GM19455 (cell line): ENCODE measurements at regions not wholly inside any gene's neighbourhood (a gene's known extent, or its start where the extent isn't known, plus 50 kb on each side); places are given as distances from the start of the nearest gene placed in this dataset.
"Not testable (repeated sequence)": the region's sequence is repeated elsewhere in the genome, so short reads cannot be mapped to it uniquely, and the experiment has no call there.

ENCODE experiments used
- ATAC-seq: cut with Tn5 transposase; IDR thresholded peaks from one replicate; pipeline ENCODE4 v1.9.1; 2021; ENCODE audit not compliant: unreplicated experiment

DNA sequence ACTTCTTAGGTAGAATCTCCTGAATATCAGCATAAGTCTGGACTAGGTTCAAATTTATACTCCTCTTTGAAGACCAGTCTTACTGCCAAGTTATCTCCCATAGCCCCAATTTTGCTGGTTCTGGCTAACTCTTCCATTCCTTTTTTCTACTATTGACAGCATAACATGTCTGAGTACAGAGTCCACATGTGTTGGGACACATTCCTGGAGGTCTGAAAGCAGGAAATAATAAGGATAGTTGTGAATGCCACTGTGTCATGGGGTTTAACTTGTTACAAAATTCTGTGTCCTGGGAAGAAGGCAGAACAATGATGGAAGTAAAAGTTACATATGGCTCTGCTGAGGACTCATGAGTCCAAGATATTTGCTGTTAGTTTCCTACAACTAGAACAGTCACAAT, 57.4 kb upstream of the ZBTB20 start:
- ATAC-seq, result no peak

- ATAC-seq, result no peak
Measured at GRCh38 chr3:115208066-115208750, 61.1 kb upstream of the ZBTB20 start.

- no peak for ATAC-seq
Measured at GRCh38 chr3:115211810-115212492, 64.9 kb upstream of the ZBTB20 start.

GRCh38 chr3:115212615-115213014, 65.5 kb upstream of the ZBTB20 start:
- no peak for ATAC-seq

- ATAC-seq, result not testable (repeated sequence)
Measured at GRCh38 chr3:115213052-115213451, 66.0 kb upstream of the ZBTB20 start.

- no peak for ATAC-seq
Measured at GRCh38 chr3:115217292-115217677, 70.2 kb upstream of the ZBTB20 start.

DNA sequence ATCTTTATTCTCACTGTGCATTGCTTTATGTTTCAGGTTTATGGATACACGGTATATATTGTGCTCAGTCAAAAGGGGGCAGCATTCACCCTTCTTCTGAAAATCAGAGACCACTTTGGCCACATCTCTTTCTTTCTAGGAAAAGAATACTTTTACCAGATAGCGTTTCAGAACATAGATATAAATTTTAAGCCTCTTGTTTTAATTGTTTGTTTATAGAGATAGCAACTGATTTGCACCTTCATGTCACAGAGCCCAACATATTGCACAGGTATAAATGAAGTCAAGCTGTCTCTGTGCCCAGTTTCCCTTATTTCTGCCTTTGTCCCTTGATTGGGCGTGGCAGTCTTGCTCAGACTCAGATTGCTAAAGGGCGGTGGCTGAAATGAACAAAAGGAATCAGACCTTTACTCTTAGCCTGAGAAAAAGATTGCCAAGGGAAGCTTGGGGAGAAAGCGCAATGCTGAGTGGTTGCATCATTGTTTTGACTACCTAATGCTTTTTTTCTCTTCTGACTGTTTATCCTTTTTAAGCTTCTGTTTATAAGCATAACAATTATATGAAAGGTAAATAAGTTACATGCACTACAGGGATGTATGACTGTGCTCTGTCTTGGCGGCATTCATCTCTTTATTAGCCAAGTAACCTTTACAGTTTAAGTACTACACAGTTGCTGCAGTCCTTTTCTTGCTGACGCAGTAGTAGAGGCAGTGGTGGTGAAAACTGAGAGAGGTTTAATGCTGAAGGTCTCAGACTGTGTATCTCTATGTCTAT, 70.8 kb upstream of the ZBTB20 start:
- ATAC-seq, result no peak

DNA sequence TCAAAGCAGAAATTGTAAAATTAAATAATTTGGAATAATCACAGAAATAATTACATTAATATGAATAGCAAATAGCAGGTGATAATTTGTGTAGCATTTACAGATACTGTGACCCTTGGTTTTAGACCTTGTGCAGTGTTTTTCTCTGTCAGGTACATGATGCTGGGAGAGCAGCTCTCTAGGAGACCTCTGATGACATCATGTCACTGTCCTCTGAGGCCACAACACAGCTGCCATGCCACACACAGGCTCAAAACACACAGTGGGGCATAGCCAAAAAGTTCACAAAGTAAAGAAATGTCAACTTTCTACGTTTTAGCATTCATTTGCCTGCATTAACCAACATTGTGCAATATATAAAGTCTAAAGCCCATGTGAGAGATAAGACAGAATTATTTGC, 71.8 kb upstream of the ZBTB20 start:
- ATAC-seq, result no peak

DNA sequence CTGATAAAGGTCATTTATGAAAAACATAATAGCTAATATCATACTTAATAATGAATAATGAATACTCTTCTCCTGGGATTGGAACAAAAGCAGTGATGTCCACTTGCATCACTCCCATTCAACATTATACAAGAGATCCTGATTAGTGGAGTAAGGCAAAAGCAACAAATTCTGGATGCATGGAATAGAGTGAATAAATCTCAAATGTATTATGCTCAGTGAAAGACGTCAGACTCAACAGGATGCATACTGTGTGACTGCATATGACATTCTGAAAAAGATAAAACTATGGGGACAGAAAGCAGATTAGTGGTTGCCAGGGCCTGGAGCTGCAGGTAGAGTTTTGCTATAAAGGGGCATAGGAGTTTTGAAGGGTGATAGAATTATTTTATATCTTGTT, 77.6 kb upstream of the ZBTB20 start:
- no peak for ATAC-seq

DNA sequence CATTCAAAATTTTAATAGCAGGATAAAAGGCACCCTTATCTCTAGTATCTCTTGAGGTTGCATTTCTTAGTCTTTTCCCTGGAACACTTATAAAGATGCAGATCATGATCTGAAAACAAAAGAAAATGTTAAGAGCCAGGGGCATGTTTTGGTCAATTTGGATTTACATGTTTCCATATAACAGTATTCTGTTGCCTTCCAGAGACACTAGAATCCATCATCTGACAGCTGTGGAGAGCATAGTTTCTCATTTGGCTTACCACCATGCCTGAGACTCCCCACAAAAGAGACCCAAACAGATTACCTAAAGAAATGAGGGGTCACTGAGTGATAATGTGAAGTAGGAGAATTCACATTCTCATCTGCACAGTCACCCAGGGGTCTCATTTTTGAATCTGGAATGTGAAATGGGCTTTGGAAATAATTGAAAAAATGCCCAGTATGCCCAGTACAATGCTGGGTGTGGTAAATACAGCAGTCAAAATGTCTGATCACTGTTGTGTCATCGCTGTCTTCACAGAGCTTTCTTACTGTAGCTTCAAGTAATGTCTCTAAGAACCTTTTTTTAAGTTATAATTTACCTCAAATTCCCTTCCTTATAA, 79.9 kb upstream of the ZBTB20 start:
- ATAC-seq, result no peak

DNA sequence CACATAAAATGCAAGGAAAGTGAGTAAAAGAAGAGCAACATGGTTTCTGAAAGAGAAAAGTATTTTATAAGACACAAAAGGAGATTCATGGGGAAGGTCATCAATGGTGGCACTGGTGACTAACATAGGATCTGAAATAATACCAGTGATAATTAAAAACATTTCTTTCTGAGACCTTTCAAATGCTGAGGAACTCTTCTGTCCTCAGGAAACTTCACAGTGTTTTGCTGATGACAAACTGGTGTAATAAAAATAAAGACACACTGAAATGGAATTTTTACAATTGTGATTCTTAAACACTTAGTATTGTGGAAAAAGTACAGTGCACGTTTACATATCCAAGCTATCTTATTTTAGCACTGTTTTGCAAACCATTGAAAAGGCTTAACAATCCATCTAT, 80.4 kb upstream of the ZBTB20 start:
- no peak for ATAC-seq

DNA sequence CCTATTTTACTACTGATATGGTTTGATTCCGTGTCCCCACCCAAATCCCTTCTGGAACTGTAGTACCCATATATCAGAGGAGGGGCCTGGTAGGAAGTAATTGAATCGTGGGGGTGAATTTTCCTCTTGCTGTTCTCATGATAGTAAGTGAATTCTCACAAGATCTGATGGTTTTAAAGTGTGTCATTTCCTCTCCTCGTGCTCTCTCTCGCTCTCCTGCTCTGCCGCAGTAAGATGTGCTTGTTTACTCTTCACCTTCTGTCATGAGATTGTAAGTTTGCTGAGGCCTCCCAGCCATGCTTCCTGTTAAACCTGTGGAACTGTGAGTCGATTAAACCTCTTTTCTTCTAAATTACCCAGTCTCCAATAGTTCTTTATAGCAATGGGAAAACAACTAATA, 81.2 kb upstream of the ZBTB20 start:
- no peak for ATAC-seq

DNA sequence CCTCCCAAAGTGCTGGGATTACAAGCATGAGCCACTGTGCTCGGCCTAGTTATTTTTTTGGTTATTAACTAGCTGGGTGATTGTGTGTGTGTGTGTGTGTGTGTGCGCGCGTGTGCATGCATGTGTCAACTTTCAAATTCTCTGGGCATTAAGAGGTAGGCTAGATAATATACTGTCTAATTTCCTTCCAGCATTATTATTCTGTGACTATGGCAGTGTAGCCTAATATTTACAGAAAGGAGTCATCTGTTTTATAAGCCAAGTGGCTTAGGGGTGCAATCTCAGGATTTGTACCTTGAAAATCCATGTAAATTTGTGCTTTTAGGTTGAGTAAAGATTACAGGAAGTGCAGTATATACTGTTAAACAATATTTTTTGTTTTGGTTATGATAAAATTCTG, 85.1 kb upstream of the ZBTB20 start:
- ATAC-seq, result no peak

DNA sequence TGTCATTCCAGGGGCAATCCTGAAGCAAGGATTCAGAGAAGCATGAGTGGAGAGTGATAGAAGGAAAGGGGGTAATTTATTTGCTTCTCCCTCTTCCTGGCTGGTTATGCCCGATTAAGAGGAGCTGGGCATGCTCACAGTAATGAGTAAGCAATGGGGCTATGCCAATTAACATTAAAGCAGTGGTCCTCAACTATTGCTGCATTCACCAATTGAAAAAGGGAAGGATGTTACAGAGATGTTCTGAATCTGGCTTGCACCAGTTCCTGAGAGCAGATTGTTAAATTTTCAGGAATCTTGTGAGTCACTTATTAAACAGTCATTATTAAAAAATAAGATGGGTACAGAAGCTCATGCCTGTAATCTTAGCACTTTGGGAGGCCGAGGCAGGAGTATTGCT, 85.9 kb upstream of the ZBTB20 start:
- no peak for ATAC-seq

GRCh38 chr3:115236496-115236895, 89.4 kb upstream of the ZBTB20 start:
- no peak for ATAC-seq

DNA sequence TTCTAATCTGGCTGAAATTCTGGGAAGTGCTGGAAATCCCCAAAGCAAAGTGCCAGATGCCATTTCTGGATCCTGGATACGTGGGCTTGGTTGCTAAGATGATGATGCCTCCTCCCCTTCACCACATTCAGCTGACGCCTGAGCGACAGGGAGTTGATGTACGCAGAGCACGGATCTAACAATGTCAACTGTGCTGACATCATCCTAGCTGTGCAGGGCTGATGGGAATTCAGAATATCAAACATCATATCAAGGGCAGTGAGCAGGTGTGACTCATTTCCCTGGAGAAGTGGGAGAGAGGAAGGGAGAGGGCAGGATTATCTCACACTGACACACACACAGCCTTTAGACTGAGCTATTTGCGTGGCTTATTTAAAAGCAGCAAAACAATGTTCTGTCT, 92.6 kb upstream of the ZBTB20 start:
- no peak for ATAC-seq

- no peak for ATAC-seq
Measured at GRCh38 chr3:115244350-115244749, 97.3 kb upstream of the ZBTB20 start.

- ATAC-seq, result no peak
Measured at GRCh38 chr3:115245438-115245837, 98.3 kb upstream of the ZBTB20 start.

DNA sequence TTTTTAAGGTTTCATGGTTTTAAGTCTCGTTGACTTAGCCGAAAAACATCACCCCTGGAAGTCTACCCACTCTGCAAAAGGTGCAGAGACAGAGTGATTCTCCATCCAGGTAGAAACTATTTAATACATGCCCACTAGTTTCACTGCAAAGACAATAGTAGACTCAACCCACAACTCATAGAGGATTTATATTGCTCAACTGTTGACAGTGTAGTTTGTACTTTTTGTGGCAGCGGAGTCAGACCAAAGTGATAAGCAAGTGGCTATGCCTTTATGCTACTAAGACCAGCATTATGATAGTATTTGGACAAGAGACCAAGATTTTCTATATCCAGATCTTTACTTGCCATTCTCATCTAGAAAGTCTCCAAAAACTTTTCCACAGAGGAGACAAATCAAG, 98.8 kb upstream of the ZBTB20 start:
- ATAC-seq, result no peak

GRCh38 chr3:115246461-115247020, 99.5 kb upstream of the ZBTB20 start:
- no peak for ATAC-seq

DNA sequence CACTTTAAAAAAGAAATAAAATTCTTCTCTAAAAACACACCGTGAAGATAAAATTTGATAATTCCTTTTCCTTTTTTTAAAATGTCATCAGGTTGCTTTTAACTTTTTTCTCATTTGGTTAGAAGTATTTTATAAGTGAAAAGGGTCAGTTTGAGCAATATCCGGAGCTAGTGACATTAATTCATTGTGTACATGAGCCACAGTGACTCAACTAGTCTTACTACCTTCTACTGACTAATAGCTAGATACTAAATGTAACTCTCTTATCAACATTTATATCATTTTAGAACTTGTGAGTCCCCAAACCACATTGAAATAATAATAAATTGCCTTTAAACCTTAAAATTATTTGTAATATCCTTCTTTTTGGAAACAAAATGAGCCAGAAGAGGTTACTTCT, 101.2 kb upstream of the ZBTB20 start:
- ATAC-seq, result no peak
